Cardiac fibroblast (primary cell): ENCODE measurements at regions not wholly inside any gene's neighbourhood (a gene's known extent, or its start where the extent isn't known, plus 50 kb on each side); places are given as distances from the start of the nearest gene placed in this dataset.
"Not testable (repeated sequence)": the region's sequence is repeated elsewhere in the genome, so short reads cannot be mapped to it uniquely, and the experiment has no call there.

Source experiments
- DNase-seq, 2 donors: peaks; one replicate each; pipeline versions ENCODE4 v3.0.0 to v3.0.0-alpha.2; 2010; ENCODE audit warnings: low read depth in 2 of 2
- H3K4me3 ChIP-seq, 2 donors: replicated peaks in 1 of 2; 1 replicate in 1 of 2; 2 replicates in 1 of 2; pipeline ENCODE4 v1.5.1; 2011; ENCODE audit warnings: low read depth in 2 of 2, low read length in 2 of 2, mild to moderate bottlenecking in 2 of 2, moderate library complexity in 1 of 2
- CTCF ChIP-seq: IDR thresholded peaks from one replicate; pipeline ENCODE4 v1.5.1; 2011; ENCODE audit warnings: low read depth, mild to moderate bottlenecking, low read length, inconsistent platforms

GRCh38 chr6:82484737-82485626 lies 121.4 kb downstream of the TPBG start:
- DNase-seq = no peak
- TF ChIP-seq CTCF = no peak

DNA sequence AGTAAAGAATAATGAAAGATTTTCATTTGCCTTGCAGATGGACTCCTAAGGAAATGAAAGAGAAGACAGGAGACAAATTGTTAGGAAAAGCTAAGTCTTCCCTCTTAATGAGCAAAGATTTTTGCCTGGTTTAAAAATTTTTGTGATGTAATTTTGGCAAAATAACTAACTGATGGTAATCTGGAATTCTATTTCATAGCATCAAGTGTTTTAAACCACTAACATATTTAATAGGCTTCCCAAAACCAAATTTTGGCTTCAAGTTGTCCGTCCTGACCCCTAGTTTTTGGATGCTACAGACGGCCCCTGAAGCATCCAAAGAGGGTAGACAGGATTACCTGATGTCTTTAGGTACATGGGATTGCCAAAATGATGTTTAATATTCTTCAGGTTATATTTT lies 124.3 kb downstream of the TPBG start:
- TF ChIP-seq CTCF = no peak
- H3K4me3 ChIP-seq = no peak overlapping the region
- DNase-seq = no peak

More at GRCh38 chr6:82484737-82485626, 121.4 kb downstream of the TPBG start:
- no peak overlapping the region for H3K4me3 ChIP-seq

- no peak for DNase-seq
- H3K4me3 ChIP-seq = no peak overlapping the region
- no peak for TF ChIP-seq CTCF
These were observed 124.8 kb downstream of the TPBG start for GRCh38 chr6:82488403-82488802.

GRCh38 chr6:82492134-82492533 lies 128.5 kb downstream of the TPBG start:
- no peak for TF ChIP-seq CTCF
- no peak for DNase-seq

DNA sequence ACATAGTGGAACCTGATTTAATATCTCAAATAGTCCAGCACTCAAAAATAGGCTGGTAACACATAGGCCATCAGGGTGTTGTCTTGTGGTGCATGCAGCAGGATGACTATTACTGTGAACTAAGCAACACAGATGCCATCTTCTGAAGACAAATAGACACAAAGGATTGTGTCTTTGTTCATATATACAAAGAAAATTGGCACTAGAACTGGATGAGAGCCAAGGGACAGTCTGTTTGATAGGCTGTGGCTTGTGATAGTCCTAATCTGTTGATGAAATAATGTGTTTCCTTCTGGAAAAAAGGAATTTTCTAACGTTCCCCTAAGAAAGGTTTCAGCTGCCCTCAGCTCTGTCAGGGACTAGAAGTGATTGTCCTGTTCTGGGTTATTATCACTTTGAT lies 129.8 kb downstream of the TPBG start:
- no peak overlapping the region for H3K4me3 ChIP-seq
- no peak for DNase-seq
- no peak for TF ChIP-seq CTCF

More at GRCh38 chr6:82492134-82492533, 128.5 kb downstream of the TPBG start:
- H3K4me3 ChIP-seq = no peak overlapping the region

DNA sequence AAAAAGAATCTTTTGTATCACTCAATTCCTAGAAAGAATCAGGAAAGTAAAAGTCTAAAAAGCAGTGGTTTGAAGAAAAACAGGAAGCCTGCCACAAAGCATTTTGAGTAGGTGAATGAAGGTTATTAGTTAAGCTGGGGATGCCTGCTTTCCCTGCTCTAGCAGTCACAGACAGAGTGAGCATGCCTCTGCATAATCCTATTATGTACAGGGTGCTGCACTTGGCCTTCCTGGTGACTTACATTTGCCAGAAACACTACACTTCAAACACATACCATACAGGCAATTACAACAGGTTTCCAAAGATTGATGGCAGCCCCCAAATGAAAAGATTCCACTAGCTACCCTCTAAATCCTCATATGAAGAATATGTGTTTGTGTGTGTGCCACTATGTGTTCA lies 130.8 kb downstream of the TPBG start:
- no peak for TF ChIP-seq CTCF
- no peak overlapping the region for H3K4me3 ChIP-seq
- no peak for DNase-seq

GRCh38 chr6:82501901-82502300 lies 138.3 kb downstream of the TPBG start:
- not testable (repeated sequence) for H3K4me3 ChIP-seq, DNase-seq
